ENCODE measurements at regions not wholly inside any gene's neighbourhood (a gene's known extent, or its start where the extent isn't known, plus 50 kb on each side); places are given as distances from the start of the nearest gene placed in this dataset.

GRCh38 chr6:141451511-141452353 is 681.0 kb upstream of the GJE1 start:
- TF ChIP-seq POLR2A (IDR thresholded peaks at IDR 0.05), result no peak
- TF ChIP-seq POLR2AphosphoS5 (IDR thresholded peaks at IDR 0.05), result no peak
- TF ChIP-seq CTCF (IDR thresholded peaks at IDR 0.05), result no peak
- intact Hi-C loops (cut with DNase I), result no loop called here
- WGBS, result 60% methylated on average over 1 of the region's 1 CpG

GRCh38 chr6:141451181-141451510 is 681.6 kb upstream of the GJE1 start:
- Histone ChIP-seq H3K9me3 (no peaks in the 10 kb centered on the region), H3K36me3 (no peaks in the 10 kb centered on the region), H3K4me3 (no peak overlapping the region), H3K27ac (no peak overlapping the region), H3K27me3 (replicated peaks; ENCODE audit: insufficient read depth) (no peaks in the 10 kb centered on the region), H3K4me1 (replicated peaks) (no peaks in the 10 kb centered on the region)
- DNase-seq (ENCODE audit: low spot score), result no peak
- TF ChIP-seq CTCF (IDR thresholded peaks at IDR 0.05), result no peak
- no peak for TF ChIP-seq POLR2AphosphoS5 (IDR thresholded peaks at IDR 0.05)
- TF ChIP-seq POLR2A (IDR thresholded peaks at IDR 0.05), result no peak
- intact Hi-C loops (cut with DNase I), result no loop called here

More at GRCh38 chr6:141451511-141452353, 681.0 kb upstream of the GJE1 start:
- H3K4me1 ChIP-seq (replicated peaks), result no peaks in the 10 kb centered on the region
- no peaks in the 10 kb centered on the region for H3K9me3 ChIP-seq
- DNase-seq (ENCODE audit: low spot score), result no peak
- no peaks in the 10 kb centered on the region for H3K27me3 ChIP-seq (replicated peaks; ENCODE audit: insufficient read depth)
- H3K27ac ChIP-seq, result no peak overlapping the region
- H3K4me3 ChIP-seq, result no peak overlapping the region
- no peaks in the 10 kb centered on the region for H3K36me3 ChIP-seq

GRCh38 chr6:141445928-141446628 is 686.6 kb upstream of the GJE1 start:
- Histone ChIP-seq H3K27ac (no peak overlapping the region), H3K27me3 (replicated peaks; ENCODE audit: insufficient read depth) (no peaks in the 10 kb centered on the region), H3K4me3 (no peak overlapping the region), H3K4me1 (replicated peaks) (no peaks in the 10 kb centered on the region), H3K9me3 (no peaks in the 10 kb centered on the region), H3K36me3 (no peaks in the 10 kb centered on the region)
- TF ChIP-seq CTCF (IDR thresholded peaks at IDR 0.05) (no peak), POLR2AphosphoS5 (IDR thresholded peaks at IDR 0.05) (no peak), POLR2A (IDR thresholded peaks at IDR 0.05) (no peak)
- 88% methylated on average over 3 of the region's 3 CpGs for WGBS
- no peak for DNase-seq (ENCODE audit: low spot score)
- intact Hi-C loops (cut with DNase I), result no loop called here

GRCh38 chr6:141443668-141444289 is 688.9 kb upstream of the GJE1 start:
- H3K27me3 ChIP-seq (replicated peaks; ENCODE audit: insufficient read depth), result no peaks in the 10 kb centered on the region
- DNase-seq (ENCODE audit: low spot score), result no peak
- H3K4me1 ChIP-seq (replicated peaks), result no peaks in the 10 kb centered on the region
- H3K4me3 ChIP-seq, result no peak overlapping the region
- TF ChIP-seq POLR2AphosphoS5 (IDR thresholded peaks at IDR 0.05) (no peak), POLR2A (IDR thresholded peaks at IDR 0.05) (no peak), CTCF (IDR thresholded peaks at IDR 0.05) (no peak)
- intact Hi-C loops (cut with DNase I), result no loop called here
- H3K9me3 ChIP-seq, result no peaks in the 10 kb centered on the region
- no peak overlapping the region for H3K27ac ChIP-seq
- no peaks in the 10 kb centered on the region for H3K36me3 ChIP-seq
- 100% methylated on average over 1 of the region's 1 CpG for WGBS
